CMK (cell line): ENCODE measurements at regions not wholly inside any gene's neighbourhood (a gene's known extent, or its start where the extent isn't known, plus 50 kb on each side); places are given as distances from the start of the nearest gene placed in this dataset.
"Not testable (repeated sequence)": the region's sequence is repeated elsewhere in the genome, so short reads cannot be mapped to it uniquely, and the experiment has no call there.

ENCODE experiments used
- DNase-seq: peaks from one replicate; pipeline ENCODE4 v3.0.0-alpha.2; 2010; ENCODE audit warnings: low read depth

DNA sequence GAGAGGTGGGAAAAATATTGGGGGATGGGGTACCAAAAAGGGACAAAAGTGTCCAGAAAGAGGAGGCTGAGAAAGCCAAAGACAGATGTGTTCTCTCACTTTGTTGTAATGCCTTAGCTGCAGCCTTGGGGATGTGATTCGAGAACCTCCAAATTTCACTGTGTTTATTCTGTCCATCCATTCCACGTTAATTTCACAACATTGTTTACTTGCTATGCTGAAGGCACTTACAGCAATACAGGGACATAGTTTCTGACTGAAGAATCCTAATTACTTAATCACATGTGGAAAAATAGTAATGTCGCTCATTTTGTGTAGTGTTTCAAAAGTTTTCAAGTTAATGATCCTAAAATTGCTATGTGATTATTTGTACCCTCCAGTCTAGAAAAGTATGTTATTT lies 146.2 kb upstream of the SLC38A2 start:
- no peak for DNase-seq

DNA sequence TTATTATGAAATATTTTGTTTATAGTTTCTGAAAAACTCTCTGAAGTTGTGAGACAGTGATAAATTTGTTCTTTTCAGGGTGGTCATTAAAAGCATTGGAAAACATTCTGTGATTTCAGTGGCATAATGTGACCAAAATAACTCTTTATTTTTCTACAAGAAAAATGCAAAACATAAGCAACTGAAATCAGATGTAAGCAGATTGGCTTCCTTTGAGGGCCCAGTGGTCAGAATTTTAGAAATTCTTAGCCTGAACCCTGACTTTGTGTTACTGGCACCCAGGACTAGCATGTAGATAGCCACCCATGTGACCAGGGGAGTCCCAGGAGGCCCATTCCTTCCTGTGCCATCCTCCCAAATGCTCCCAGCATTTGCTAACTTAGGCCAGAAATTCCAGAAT lies 145.6 kb upstream of the SLC38A2 start:
- no peak for DNase-seq

DNA sequence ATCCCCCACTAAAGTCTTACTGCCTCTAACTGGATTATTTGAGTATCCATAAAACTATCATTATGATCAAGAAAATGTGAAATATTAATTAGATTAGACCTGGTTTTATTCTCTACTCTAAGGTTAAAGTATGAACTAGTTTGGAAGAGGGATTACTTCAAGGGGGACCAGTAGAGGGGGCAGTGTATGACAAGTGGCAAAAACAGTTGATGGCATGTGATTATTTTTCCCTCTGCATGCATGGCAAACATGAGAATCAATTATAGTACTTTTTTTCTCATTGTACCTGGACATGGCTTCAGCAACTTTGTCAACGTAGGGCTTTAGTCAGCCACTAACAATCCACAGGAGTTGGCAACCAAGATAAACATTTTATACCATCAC lies 145.0 kb upstream of the SLC38A2 start:
- no peak for DNase-seq

DNA sequence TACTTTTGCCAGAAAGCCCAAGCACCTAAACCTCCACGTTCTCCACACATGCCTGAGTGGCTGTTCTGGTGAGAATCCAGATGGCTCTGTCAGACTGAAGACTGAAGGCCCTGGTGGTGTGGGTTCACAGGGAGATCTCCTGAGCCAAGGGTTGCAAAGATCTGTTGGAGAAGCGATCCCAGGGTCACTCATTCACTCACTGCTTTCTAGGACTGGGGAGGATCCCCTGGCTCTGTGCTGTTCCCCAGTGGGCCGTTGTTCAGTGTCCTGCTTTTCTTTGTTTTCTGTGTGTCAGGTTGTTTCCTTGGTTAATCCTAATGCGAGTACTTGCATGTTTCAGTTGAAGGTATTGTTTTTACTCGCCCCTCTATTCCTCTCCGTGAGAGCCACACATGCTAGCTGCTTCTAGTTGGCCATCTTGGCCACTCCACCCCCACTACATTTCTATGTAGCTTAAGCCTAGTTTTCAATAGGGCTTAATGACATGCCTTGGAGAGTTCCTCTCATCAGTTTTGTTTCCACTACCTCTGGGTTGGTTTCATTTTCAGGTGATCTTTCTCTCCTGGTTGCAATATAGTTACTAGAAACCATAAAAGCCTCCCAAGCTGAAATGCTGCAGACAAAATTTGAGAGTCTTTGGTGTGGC lies 144.5 kb upstream of the SLC38A2 start:
- DNase-seq, result no peak

DNA sequence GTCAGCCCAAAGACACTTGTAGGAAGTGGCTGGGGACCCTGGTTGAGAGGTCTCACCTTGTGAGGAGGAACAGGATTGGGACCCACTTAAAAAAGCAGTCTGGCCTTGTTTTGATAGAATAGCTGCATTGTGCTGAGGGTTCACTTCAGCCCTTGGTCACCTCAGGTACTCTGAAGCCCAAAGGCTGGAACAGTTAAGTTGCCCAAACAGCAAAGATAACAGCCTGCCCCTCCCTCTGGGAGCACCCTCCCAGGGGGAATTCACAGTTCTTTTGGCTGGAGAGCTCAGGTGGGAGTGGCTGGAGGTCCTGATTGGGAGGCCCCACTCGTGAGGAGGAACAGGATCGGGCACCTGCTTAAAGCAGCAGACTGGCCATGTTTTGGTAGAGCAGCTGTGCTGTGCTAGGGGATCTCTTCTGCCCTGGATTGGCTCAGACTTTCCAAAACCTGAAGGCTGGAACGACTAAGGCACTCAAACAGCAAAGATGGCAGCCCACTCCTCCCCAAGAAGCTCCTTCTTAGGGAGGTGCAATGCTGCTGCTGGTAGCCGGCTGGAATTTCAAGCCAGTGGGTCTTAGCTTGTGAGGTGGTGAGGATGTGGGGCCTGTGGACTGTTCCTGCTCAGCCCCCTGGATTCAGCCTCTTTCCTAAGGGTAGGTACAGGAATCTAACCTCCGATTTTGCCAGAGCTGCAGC lies 143.8 kb upstream of the SLC38A2 start:
- DNase-seq, result no peak

DNA sequence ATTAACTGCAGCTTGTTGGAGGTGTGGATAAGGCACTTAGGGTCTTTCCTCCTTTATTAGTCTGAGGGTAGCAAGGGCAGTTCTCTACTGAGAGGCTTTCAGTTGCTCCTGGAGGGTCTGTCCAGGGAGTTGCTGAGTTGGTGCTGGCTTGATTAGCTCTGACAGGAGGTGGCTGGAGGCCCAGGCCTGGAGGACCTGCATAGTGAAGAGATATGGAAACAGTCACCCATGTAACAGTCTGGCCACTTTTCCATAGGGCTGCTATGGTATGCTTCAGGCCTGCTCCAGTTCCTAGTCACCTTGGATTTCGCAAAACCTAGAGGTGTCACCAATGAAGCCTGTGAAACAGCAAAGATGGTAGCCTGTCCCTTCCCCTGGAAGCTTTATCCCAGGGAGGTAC lies 143.3 kb upstream of the SLC38A2 start:
- DNase-seq, result no peak

DNA sequence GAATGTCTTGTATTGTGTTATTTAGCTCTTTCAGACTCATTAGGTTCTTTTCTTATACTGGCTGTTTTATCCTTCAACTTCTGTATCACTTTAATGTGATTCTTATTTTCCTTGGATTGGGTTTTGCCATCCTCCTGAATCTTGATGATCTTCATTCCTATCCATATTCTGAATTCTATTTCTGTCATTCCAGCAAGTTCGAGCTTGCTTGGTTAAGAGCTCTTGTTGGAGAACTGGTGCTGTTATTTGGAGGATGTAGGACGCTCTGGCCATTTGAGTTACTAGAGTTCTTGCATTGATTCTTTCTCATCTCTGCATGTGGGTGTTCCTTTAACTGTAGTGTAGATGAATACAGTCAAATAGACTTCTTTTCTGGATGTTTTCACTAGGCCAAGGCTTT lies 142.3 kb upstream of the SLC38A2 start:
- no peak for DNase-seq

DNA sequence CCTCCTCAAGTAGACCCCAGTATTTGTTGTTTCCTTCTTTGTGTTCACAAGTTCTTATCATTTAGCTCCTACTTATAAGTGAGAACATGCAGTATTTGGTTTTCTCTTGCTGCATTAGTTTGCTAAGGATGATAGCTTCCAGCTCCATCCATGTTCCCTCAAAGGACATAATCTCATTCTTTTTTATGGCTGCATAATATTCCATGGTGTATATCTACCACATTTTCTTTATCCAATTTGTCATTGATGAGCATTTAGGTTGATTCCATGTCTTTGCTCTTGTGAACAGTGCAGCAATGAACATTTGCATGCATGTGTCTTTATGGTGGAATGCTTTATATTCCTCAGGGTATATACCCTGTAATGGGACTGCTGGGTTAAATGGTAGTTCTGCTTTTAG lies 137.7 kb upstream of the SLC38A2 start:
- DNase-seq, result not testable (repeated sequence)

DNA sequence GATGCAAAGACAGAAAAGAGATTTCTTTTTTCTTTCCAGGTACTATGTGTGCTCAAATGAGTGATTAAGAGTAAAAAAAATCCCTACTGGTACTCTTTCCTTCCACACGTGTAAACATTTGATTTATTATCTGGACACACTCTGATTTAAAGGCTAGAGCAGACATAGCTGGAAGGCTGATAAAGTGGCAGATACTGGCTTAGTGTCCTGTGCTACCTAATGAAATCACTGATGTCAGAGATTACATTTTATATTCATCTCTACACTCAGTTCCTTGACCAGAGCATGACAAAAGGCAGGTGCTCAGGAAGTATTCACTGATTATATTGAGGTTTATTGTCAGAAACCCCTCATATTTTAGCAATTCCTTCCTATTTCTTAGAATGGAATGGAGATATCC lies 136.6 kb upstream of the SLC38A2 start:
- no peak for DNase-seq

DNA sequence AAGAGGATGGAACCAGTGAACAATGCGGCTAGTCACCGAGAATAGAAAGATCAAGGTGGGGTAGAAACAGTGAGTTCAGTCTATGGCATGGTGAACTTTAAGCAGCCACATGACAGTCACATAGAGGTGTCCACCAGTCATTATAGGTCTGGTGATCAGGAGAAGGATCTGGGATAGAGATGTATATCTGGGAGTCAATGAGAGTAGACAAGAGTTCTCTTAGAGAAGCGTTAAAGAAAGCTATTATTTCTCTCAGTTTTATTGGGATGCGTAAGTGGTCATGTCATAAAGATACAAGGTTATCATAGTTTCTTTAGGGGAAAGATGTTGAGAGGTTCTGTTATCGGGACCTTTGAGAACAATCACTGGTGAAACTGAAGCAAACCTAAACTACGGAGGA lies 136.1 kb upstream of the SLC38A2 start:
- DNase-seq, result no peak

DNA sequence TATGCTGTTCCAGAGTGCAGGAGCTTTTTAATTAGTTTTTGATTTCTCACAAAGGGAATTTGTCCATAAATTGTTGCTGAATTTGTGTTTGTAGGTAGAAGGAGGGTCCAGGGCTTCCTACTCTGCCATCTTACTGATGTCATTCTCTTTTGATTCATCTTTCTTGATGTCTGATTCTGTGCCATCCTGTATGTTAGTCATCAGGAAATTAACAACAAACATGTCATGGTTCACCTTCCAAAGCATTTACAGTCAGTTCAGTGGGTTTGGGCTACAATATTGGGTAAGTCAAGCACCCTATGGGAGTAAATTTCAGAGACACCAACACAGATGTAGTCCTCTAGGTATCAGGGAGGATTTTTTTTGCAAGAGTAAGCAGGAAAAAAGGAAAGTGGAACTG lies 135.2 kb upstream of the SLC38A2 start:
- no peak for DNase-seq

DNA sequence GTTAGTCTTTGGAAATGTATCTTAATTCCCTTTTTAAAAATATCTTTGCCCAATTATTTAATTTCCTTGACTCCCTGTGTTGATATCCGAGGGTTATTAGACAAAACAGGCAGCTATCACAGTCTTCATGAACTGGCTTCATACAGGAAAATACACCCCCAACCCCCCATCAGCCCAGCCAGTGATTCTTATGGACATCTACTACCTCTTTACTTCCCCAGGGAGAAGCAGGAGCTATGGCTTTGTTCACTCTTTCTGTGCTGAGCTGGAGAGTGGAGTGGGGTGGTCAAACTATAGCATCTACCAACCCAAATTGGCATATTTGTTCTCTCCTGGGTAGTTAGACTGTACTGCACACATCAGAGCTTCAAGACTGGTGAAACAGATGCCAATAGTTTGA lies 134.4 kb upstream of the SLC38A2 start:
- DNase-seq, result no peak

DNA sequence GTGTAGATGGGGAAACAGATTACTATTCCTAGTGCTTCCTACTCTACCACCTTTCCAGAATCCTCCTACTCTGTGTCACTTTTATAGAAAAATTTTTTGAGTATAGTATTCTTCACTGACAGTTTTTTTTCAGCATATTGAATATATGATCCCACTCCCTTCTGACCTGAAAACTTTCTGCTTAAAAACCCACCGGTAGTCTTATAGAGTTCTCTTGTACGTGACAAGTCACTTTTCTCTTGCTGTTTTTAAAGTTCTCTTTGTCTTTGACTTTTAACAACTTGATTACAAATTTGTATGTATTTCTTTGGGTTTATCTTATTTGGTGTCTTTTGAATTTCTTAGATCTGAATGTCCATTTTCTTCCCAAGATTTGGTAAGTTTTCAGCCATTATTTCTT lies 133.6 kb upstream of the SLC38A2 start:
- no peak for DNase-seq

DNA sequence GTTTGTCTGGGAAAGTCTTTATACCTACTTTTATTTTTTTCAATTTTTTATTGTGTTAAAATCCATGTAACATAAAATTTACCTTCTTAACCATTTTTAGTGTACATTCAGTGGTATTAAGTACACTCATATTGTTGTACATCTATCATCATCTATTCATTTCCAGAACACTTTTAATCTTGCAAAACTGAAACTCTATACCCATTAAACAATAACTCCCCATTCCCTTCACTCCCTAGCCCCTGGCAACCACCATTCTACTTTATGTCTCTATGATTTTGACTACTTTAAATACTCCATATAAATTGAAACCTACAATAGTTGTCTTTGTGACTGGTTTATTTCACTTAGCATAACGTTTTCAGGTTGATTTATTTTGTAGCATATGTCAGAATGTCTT lies 131.9 kb upstream of the SLC38A2 start:
- DNase-seq, result no peak

DNA sequence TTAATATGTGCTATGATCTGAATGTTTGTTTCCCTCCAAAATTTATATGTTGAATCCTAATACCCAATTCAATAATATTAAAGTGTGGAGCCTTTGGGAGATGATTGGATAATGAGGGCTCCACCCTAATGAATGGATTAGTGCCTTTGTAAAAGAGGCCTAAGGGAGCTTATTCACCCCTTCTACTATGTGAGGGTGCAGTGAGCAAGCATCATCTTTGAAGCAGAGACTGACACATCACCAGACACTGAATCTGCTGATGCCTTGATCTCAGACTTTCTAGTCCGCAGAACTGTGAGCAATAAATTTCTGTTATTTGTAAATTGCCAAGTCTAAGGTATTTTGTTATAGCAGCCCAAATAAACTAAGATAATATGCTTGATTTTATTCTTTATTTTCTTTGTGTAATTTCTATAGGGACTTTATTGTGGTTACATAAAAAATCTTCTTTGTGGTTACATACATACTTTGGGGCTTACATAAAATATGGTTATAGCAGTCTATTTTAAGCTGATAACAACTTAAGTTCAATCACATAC lies 131.1 kb upstream of the SLC38A2 start:
- DNase-seq, result no peak

DNA sequence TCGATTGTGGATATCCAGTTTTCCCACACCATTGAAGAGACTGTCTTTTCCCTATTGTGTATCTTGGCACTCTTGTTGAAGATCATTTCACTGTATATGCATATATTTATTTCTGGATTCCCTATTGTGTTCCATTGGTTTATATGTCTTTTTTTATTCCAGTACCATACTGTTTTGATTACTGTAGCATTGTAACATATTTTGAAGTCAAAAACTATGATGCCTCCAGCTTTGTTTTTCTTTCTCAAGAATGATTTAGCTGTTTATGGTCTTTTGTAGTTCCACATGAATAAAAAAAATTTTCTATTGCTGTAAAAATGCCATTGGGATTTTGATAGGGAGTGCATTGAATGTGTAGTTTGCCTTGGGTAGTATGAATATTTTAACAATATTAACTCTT lies 128.1 kb upstream of the SLC38A2 start:
- no peak for DNase-seq

DNA sequence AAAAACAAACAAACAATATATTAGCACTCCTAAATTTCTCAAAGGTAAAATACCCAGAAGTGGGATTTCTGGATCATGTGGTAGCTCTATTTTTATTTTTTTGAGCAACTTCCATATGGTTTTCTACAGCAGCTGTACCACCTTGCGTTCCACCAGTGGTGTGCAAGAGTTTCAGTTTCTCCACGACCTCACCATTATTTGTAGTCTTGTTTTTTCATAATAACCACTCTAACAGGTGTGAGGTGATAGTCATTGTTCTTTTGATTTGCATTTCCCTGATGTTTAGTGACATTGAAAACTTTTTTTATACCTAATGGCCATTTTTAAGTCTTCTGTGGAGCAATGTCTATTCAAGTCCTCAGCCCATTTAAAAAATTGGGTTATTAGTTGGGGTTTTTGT lies 127.3 kb upstream of the SLC38A2 start:
- DNase-seq, result no peak

DNA sequence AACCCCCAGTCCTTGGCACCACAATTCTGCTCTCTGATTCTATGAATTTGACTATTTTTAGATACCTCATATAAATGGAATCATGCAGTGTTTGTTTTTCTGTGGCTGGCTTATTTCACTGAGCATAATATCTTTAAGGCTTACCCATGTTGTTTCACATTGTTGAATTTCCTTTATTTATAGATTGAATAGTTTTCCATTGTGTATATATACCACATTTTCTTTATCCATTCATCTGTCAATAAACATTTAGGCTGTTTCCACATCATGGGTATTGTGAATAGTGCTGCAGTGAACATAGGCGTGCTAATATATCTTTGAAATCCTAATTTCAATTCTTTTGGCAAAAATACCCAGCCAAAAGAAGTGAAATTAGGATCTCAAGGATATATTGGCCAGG lies 126.7 kb upstream of the SLC38A2 start:
- DNase-seq, result no peak

DNA sequence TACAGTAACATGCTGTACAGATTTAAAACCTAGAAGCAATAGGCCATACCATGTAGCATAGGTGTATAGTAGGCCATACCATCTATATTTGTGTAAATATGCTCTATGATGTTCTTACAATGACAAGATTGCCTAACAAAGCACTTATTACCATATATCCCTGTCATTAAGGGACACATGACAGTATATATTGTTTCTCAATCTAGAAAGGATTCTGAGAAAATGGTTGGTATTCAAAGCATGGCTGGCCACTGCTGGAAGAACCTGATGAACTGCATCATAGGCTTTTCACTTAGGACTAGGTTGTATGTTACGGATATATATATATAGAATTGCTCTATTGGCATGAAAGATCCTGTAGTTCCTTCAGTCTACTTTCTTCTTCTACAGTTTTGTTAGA lies 125.2 kb upstream of the SLC38A2 start:
- DNase-seq, result no peak

DNA sequence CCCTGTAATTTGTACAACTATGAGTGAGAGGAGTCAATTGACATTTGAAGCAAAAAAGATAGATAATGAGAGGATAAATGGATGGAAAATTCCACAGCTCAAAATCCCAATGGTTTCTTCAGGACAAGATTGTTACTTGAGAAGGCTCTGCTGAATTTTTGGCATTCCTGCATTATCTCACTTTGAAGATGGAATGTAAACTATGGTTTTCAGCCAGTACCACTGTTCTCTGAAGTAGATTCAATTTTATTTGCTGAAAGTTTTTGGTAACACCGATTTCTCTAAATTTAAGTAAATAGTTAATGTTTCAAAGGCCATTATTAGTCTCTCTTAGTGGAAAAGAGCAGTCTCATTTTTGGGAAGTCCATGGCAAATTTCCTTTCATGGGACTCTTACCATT lies 121.9 kb upstream of the SLC38A2 start:
- no peak for DNase-seq

DNA sequence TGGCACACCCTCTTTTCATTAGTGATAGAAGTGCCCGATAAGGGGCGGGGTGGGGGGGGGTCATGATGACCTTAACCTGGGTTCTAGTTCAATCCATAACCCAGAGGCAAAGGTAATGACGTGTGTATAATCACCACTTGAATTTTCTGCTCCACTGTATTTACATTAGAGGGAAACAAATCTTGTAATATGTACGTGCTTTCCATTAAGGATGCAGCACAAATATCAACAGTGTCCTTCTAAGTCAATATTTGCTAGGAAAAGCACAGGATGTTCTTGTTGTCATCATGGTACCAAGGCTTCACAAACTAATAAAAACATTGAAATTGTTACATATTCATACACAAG lies 121.2 kb upstream of the SLC38A2 start:
- no peak for DNase-seq

DNA sequence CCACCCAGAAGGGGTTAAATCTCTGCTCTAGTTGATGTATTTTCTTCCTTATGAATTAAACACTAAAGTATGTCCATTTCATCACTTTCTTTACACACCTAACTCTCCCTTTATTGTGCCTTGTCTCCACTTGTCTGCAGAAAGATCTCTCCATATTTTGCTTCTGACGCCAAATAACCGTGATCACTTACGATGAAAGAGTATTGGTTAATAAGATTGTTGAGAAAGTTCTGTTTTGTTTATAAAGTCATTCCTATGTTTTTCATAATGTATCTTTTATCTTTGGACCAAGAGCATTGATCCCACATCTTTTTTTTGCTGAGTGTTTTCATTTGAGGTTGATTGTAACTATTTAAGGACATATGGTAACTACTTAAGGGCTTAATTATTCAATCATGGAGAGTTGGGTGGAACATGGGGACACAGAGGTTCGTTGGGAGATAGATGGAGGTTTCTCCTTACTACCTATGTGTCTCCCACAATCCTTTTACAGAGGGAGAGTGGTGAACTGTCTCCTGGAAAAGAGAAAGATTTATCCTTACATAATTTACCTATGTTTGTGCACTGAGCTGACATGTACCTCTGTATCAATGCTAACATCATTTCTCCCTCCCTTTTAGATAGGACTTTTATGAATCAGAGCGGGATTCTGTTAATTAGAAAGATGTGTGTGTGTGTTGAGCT lies 120.7 kb upstream of the SLC38A2 start:
- no peak for DNase-seq

DNA sequence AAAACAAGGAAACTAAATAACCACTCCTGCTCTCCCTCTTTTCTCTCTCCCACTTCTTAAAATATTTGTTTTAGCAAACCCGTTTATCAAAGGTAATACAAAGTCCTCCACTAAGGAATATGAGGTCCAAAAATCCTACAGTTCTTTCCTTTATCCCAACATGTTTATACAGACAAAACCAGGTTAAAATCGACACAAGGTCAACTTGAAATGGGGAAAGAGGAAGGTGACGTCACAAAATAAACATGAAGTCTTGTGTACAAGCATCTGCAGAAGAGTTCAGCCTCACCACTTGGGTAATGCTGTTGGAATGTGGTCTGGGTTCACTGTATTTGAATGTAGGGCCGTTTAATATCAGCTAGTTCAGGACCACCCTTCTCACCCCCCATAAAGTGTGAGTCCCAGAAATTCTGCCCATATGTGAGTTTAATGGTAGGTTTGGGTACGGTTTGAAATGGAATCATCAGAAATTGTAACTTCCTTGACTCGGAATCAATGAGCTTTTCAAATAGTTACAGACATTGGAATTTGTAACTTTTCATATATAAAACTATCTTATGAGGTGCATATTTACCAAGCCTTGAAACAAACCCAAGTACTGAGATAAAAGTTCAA lies 120.0 kb upstream of the SLC38A2 start:
- no peak for DNase-seq
